ENCODE measurements at regions not wholly inside any gene's neighbourhood (a gene's known extent, or its start where the extent isn't known, plus 50 kb on each side); places are given as distances from the start of the nearest gene placed in this dataset.

GRCh38 chr20:11780765-11781369, 136.8 kb upstream of the BTBD3 start:
- no peak for TF ChIP-seq POLR2A (IDR thresholded peaks at IDR 0.05; ENCODE audit: low read length)
- TF ChIP-seq GATA1 (IDR thresholded peaks at IDR 0.05; ENCODE audit: low read depth, low read length), result no peak
